ENCODE measurements at regions not wholly inside any gene's neighbourhood (a gene's known extent, or its start where the extent isn't known, plus 50 kb on each side); places are given as distances from the start of the nearest gene placed in this dataset.

- no peak for TF ChIP-seq CTCF (IDR thresholded peaks at IDR 0.05; ENCODE audit: low read depth, low read length)
- no peak for TF ChIP-seq POLR2A (IDR thresholded peaks at IDR 0.05; ENCODE audit: extremely low read depth, insufficient read length)
These were observed 384.4 kb upstream of the KLF6 start for GRCh38 chr10:4169448-4169847.

All from NB4 (cell line).